ENCODE measurements at regions not wholly inside any gene's neighbourhood (a gene's known extent, or its start where the extent isn't known, plus 50 kb on each side); places are given as distances from the start of the nearest gene placed in this dataset.

DNA sequence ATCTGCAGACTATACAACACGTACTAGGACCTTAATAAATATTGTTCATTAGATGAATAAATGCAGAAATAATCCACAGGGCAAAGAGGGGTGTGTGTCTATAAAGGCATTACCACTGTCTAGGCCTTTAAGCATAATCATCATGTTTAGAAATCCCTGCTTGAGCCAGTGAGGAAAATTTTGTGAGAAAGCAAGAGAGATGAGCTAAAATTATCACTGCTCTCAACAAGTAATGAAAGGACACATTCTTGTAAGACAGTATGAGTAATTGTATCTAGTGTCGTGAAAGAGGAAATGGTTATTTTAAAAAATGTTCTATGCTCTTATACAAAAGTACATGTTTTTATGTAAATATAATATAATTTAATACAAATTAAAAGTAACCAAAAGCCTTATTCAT lies 1699.4 kb downstream of the PCDH9 start:
- TF ChIP-seq POLR2A (IDR thresholded peaks at IDR 0.05): no peak
- TF ChIP-seq, protein P1, sequence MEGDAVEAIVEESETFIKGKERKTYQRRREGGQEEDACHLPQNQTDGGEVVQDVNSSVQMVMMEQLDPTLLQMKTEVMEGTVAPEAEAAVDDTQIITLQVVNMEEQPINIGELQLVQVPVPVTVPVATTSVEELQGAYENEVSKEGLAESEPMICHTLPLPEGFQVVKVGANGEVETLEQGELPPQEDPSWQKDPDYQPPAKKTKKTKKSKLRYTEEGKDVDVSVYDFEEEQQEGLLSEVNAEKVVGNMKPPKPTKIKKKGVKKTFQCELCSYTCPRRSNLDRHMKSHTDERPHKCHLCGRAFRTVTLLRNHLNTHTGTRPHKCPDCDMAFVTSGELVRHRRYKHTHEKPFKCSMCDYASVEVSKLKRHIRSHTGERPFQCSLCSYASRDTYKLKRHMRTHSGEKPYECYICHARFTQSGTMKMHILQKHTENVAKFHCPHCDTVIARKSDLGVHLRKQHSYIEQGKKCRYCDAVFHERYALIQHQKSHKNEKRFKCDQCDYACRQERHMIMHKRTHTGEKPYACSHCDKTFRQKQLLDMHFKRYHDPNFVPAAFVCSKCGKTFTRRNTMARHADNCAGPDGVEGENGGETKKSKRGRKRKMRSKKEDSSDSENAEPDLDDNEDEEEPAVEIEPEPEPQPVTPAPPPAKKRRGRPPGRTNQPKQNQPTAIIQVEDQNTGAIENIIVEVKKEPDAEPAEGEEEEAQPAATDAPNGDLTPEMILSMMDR (IDR thresholded peaks at IDR 0.05): no peak
